ENCODE measurements at regions not wholly inside any gene's neighbourhood (a gene's known extent, or its start where the extent isn't known, plus 50 kb on each side); places are given as distances from the start of the nearest gene placed in this dataset.
"Not testable (repeated sequence)": the region's sequence is repeated elsewhere in the genome, so short reads cannot be mapped to it uniquely, and the experiment has no call there.

DNA sequence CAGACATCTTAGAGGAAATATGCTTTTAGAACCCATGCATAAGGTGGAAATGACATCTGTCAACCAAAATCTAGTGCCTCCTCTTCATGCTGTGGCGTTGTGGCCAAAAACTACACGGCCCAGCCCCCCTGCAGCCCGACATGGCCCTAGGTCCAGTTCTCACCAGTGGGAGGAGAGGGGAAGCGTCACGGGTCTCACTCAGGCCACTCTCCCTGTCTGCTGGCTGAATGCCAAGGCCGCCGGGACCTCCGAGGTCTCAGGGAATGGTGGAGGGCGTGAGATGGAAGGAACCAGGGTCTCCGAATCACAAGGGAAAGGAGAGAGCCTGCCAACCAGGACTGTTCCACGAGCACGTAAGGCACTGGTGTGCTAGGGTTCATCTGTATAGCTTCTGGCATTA is 361.0 kb downstream of the ANAPC1 start:
- DNase-seq (ENCODE audit: low read depth) = no peak

DNA sequence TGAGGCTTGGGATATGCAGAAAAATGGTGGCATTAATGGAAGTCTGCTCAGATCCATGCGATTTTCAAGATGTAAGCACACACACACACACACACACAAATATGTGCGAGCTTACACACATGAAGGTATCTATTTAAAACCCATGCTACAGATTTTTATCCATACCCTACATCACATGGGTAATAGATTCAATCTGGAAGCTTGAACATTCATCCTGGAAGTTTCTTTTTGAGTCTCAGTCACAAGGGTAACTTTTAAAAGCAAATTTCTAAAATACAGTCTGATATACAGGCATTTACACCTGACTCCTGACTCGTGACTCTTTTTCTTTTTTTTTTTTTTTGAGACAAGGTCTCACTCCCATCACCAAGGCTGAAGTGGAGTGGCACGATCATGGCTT is 359.0 kb downstream of the ANAPC1 start:
- not testable (repeated sequence) for DNase-seq (ENCODE audit: low read depth)

DNA sequence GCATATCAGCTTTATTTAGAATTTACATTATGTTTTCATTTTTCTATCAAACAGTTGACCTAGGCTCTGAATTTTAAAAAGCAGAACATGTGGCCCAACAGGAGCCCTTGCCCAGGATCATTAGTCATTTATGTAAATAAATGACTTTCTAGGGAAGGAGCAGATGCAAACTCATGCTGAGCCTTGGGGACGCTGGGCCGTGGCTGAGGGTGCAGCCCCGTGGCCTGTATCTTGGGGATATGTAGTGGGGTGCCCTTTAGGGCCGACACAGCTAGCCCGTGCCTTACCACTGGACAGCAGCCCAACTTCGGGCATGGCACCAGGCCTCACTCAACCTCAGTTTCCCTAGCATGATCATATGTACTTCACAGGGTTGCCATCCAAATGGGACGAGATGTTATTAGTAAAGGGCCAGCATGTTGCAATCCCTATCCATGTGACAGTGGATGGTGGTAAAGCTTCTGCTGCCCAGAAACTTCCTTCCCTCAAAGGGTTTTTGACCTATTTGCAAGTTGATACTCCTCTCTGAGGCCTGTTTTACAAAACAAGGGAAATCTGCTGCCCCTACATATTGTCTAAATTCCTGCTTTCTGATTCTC is 357.9 kb downstream of the ANAPC1 start:
- not testable (repeated sequence) for DNase-seq (ENCODE audit: low read depth)

DNA sequence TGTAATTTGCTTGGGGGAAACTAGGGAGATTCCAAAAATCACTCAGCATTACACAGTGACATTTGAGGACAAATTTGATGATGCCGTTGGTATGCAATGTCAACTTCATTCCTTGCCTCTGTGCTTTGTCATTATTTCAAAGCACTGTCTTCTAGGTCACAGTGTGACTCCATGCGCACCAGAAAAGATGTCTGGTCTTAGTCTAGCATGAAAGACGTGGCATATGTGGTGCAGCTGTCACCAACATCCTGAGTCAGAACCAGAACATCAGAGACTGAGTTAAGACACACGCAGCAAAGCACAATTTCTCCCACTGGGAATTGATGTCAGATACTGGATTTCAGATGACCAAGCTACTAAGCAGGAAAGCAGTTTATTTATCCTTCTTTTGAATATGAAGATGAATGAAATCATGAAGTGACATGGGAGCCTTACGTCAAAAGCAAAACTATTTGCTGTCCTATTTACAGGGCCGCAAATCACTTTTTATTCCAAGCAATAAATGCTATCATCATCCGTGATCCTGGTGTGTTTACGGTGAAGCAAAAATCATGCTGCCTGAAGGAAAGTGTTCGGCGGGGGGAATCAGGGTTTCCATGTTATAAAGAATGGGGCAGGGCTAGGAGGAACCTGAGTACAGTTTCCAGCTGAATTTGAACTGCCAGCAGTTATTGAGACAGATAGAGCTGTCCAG is 356.1 kb downstream of the ANAPC1 start:
- not testable (repeated sequence) for DNase-seq (ENCODE audit: low read depth)

DNA sequence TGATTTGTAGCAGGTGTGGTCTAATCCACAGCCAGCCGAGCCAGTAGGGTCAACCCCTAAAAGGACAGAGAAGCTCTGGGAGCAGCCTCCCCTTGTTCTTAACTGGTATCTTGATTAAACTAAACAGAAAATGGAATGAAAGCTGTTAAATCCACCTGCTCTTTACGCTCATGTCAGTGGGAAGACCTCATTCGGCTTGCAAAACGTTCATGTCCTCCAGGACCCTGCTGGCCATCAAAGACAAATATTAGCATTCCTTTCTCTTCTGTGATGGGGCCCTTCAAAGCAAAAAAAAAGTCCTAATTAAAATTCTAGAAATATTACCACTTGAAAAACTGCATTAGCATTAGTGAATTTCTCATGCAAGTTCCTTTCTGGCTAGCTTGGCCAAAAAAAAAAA is 355.0 kb downstream of the ANAPC1 start:
- not testable (repeated sequence) for DNase-seq (ENCODE audit: low read depth)

DNA sequence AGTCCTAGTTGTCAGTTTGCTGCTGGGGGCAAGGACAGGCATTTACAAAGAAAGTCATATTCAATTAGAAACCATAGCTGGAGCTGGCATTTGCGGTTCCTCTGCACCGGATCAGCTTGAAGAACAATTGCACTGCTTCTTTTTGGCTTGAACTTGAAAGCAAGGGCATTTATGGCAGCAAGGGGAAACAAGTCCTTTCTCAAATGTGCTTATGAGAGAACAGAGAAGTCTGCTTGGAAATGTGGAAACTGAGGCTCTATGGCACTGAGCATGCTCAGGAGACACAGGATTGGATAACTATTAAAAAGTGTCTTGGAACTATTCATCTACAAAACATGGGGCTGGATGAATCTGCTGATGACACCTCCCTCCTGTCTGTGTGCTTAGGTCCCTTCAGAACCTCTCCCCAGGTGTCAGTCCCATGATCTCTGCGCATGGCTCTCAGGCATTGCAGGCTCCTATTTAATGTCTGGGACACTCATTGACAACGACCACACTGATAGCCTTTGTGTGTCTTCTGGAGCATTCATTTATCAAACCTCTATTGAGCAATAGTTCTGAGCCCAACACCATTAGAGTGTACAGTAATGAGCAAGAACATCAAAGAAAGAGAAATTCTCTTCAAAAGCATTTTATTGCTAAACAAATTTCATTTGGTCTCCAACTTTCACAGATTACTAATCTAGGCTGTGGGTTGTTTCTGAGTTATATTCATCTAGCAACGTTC is 353.6 kb downstream of the ANAPC1 start:
- not testable (repeated sequence) for DNase-seq (ENCODE audit: low read depth)

DNA sequence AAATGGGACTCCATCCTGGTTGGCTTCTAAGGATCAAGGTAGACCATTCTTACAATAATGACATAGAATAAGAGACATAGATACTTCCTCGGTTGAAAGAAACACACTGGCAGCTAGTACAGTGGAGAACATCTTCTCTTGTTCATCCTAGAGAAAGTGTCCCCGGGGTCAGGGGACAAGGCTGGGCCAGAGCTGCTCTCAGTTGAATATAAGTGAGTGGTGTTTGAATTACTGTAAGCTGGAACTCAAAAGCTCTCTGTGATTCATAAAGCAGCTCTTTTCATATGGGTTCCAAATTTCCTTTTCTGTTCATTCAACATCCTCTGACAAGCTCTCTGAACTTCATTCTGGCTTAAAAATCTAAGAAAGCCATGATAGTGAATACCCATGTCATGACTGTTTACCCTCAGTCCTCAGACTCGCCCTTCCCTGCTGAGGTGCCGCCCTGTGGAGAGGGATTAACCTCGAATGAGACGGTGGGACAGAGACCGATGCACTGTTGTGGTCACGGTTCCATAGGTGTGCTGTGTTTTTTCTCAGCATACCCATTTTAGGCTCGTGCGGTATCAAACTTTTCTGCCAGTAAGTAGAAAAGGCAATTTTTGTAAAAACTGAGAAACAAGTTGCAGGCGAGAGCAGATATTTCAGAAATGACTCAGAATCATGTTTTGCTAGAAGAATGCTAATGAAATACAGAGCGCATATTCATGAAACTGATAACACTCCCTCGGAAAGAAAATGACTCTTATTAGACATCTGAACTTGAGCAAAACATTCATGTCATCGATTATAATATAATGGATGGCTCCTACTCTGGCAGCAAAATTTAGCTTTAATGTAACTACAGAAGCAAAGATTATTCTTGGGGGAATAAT is 351.1 kb downstream of the ANAPC1 start:
- DNase-seq (ENCODE audit: low read depth) = peak; percentile 42

DNA sequence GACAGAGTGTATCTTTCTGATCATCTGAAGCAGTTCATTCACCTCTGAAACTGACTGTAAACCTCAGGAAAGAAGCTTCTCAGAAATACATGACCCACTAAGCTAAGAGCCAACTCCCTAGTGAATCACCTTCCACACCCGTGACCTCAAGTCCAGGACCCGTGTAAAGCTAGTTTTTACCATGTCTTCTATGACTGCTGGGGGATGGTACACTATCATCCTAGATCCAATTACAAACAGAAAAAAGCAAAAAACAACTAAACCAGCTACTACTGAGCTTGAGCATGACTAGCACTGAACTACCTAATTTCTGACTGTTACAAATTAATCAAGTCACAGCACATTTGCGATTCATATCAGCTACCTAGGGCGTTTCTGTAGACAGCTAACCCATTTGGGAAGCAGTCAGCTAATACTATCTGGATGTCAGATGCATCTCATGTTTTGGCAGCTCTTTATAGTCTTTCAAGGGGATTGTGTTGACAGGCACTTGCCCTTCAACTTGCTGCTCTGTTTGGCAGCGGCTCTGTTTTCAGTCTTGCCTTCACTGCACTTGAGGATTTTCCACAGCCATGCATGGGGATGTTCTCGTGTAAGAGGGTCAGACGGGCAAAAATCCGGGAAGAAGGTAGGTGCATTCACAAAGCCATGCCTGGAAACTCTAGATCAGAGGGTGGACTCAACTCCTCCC is 350.3 kb downstream of the ANAPC1 start:
- peak; percentile 59 for DNase-seq (ENCODE audit: low read depth)

DNA sequence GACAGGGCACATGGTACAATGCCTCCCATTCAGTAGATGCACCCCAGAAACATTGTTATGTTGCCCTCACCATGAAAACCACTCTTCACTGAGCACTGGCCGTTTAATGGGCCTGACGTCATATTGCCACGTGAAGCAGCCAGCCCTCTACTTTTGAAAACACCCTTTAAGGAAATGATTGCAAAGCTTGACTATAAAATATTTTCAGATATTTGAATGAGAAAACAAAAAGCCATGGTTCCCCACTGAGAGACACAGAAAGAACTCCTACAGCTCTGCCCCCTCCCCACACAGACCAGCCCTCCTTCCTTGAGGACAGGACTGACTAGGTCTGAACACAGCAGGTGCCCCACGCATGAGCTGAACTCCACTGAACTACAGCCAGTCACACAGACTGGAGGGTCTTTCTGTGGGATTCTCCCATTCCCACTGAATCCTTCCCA is 349.1 kb downstream of the ANAPC1 start:
- no peak for DNase-seq (ENCODE audit: low read depth)

DNA sequence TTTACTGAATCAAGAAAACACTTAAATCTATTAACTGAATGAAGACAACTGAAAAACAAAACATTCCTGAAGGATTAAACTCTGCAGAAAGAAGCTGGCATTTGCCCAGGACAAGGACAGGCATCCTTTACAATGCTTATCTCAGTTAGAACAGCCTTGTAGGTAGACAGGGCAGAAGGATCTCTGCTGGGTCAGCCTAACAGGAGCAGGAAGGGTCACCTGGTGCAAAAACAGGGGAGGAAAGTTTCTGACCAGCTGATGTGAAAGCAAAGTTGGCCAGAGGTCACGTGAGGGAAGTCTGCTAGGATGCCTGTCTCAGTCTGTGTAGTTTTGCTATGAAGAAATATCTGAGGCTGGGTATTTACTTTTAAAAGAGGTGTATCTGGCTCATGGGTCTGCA is 348.6 kb downstream of the ANAPC1 start:
- no peak for DNase-seq (ENCODE audit: low read depth)

DNA sequence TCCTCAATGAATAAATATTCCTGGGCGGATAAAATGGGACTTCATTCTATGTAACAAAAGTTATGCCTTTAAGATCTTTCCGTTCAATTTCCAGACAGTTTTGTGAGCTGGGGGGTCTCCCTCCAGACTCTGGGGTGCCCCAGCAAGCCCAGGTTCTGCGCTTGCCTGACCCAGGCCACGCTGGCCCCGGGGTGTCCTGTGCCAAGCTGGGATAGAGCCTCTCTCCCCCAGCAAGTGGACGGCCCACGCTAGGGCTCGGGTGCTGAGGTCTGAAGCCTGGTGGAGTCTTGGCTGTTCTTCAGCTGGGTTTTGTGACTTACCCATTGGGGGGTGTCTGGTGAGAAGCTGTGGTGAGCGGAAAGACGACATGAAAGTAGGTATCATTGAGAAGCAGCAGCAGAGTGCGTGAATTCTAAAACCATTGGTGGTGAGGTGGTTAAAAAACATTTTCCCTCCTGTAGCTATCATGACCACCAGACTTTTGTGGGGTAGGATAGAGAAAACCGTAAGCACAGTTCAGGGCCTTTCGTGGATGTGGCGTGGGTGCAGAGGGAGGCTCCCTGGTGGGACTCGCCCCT is 346.8 kb downstream of the ANAPC1 start:
- no peak for DNase-seq (ENCODE audit: low read depth)

DNA sequence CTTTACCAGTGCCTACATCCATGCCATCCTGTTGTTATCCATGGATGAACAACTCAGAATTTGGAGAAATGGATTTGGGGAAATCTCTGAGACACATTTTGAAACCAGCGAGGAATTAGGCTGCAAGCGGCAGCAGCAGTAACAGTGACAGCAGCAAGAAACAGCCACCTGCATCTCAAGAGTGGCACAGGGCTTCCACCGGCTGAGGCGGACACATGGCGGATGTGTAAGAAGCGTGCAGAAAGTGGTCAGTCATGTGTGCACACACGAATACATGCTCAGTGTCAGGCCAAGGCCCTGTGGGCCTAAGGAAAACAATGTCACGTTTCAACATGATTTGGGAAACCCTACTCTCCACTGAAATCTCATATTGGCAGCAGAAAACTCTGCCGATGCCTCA is 344.0 kb downstream of the ANAPC1 start:
- not testable (repeated sequence) for DNase-seq (ENCODE audit: low read depth)

DNA sequence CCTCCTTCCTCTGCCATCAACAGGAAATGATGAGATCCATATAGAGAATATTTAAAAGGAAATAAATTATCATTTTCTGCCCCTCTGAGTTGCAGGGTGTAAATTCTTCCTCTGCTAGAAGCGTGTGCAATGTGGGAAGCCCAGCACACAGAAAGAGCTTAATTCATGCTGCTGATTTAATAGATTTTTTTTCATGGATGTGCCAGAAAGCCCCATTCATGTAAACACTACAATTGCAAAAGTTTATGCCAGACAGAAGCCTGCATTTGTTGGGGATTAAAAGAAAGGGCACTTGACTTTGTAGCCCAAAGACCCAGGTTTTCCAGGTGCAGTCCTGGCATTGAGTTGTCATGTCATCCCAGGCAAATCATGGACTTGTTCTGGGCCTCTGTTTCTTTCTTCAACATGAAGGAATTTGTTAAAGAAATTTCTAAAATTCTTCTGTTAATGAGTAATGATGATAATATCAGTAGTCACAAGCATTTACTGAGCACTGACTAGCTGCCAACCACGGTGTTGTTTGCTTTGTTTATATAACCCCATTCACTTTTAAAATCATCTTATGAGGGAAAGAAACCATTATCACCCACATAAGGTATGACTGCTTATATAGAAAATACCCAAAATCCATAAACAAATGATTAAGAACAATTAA is 341.7 kb downstream of the ANAPC1 start:
- DNase-seq (ENCODE audit: low read depth) = not testable (repeated sequence)

DNA sequence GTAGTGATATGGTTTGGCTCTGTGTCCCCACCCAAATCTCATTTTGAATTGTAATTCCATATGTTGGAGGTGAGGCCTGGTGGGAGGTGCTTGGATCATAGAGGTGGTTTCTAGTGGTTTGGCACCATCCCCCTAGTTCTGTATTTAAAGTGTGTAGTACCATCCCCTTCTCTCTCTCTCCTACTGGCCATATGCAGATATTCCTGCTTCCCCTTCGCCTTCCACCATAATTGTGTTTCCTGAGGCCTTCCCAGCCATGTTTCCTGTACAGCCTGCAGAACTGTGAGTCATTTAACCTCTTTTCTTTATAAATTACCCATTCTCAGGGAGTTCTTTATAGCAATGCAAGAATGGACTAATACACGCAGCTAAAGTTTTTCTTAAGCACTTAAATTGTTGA is 340.0 kb downstream of the ANAPC1 start:
- DNase-seq (ENCODE audit: low read depth) = peak; percentile 26

DNA sequence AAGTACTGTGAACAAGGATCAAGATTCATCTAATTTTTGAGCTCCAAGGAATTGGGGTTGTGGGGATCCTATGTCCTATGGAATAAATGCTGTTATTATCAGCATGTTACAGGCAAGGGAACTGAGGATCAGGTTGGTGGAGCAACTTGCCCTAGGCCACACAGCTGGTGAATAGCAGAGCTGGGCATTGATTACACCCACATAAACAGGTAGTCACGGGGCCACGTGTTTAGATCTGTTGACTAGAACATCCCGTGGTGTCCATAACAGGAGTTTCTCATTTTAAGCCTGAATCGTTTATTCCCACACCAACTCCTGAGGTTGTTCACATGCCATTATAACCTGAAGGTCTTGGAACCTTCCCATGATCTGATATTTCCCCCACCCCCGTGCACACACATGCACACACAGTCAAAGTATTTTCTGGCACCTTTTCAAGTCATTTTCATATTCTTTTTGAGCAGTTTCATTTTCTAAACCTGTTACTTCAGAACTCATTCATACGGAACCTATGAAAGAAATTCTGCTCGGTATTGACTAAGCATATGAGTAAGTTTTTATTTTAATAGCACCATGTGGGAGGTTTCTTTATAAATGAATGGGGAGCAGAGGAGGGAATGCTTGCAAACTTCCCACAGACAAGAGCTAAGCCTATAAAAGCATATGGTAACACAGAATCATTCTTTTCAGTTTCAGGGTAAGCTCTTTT is 338.1 kb downstream of the ANAPC1 start:
- not testable (repeated sequence) for DNase-seq (ENCODE audit: low read depth)

DNA sequence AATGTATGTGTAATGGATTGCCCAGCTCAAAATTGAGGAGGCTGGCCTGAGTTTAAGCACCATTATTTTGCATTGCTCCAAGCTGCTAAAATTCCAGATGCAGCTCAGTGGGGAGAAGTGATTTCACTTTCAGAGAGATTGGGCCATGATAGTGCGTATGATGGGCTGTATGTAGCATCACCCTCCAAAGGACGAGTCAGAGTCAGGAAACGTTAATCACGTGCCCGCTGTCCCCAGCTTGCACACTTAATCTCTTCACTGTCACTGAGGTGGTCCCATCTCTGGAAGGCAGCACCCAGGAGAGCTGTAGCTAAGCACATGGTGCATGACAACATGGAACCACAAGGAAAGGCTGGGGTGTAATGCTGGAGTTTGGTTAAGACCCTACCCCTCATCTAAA is 337.4 kb downstream of the ANAPC1 start:
- DNase-seq (ENCODE audit: low read depth) = not testable (repeated sequence)

DNA sequence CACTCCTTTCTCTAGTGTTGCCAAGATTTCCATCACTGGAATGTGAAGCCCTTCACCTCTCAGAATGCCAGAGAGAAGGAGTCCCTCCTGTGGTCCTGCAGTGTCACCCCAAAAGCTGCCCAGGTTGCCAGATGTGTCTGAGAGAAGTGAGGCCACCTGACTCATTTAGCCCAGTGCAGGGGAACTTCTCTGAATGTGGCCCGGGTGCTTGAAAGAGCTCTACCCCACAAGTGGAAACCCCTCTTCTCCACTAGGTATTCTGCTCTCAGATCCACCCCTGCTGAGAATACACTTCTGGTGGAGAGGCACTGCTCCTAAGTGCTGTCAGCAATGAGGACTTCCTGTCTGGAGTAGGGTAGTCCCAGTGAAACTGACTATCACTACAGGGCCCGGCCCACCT is 334.8 kb downstream of the ANAPC1 start:
- DNase-seq (ENCODE audit: low read depth) = not testable (repeated sequence)

DNA sequence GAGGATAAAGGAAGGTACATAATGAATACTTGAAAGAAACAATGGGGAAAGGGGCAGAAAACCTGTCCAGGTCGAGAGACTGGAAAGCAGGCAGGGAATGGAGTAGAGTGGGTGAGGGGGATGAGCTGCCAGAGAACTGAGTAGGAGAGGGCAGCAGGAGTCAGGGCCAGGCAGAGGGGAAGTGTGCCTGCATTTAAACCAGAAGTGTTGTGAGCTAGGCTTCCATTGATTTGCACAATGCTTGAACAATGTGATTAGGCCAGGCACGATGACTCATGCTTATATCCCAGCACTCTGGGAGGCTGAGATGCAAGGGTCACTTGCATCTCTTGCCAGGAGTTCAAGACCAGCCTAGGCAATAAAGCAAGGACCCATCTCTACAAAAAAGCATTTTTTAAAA is 332.6 kb downstream of the ANAPC1 start:
- not testable (repeated sequence) for DNase-seq (ENCODE audit: low read depth)

DNA sequence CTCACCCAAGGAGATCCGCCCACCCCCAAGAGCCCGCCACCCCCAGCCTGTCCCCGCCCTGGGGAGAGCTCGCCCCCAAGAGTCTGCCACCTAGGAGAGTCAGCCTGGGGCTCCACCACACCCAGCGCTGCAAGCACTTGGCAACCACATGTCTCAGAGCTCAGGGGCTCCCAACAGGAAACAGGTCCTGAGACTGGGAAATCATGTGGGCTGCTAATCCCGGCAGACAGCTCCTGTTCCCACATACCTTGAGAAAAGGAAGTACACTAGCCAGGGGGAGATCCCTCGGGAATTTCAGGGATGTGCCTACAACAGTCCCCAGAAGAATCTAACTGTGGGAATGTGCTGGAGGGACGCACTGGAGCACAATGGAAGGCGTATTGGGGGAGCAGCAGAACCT is 331.4 kb downstream of the ANAPC1 start:
- DNase-seq (ENCODE audit: low read depth) = not testable (repeated sequence)
